GM19238 (cell line): ENCODE measurements at regions not wholly inside any gene's neighbourhood (a gene's known extent, or its start where the extent isn't known, plus 50 kb on each side); places are given as distances from the start of the nearest gene placed in this dataset.
"Not testable (repeated sequence)": the region's sequence is repeated elsewhere in the genome, so short reads cannot be mapped to it uniquely, and the experiment has no call there.

Source experiments
- DNase-seq: peaks from one replicate; pipeline ENCODE4 v3.0.0; 2011; ENCODE audit warnings: low spot score; ENCODE audit not compliant: insufficient read length

DNA sequence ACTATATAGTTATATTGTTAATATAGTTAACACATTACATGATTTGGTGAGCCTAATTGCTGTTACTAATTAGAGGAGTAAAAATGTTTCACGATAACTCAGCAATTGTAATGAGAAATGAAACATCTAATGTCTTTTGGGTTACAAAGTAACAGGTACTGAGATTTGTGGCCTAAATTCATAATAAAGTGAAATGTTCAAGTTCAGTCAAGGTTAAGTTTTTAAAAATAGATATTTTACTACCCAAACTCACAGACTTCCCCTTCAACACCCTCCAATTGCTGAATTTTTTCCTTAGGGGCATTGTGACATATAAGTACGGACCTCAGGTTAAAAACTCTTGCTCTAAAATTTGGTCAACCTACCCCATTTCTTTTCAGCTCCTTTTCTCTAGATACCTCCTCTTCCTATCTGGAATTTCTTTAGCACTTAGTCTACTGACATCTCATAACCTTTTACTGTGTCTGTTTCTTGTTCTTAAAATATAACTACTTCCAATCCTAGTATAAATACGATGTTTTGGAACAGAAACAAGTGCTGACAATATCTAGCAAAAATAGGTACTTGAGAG, 112.3 kb upstream of the PRSS16 start:
- no peak for DNase-seq

DNA sequence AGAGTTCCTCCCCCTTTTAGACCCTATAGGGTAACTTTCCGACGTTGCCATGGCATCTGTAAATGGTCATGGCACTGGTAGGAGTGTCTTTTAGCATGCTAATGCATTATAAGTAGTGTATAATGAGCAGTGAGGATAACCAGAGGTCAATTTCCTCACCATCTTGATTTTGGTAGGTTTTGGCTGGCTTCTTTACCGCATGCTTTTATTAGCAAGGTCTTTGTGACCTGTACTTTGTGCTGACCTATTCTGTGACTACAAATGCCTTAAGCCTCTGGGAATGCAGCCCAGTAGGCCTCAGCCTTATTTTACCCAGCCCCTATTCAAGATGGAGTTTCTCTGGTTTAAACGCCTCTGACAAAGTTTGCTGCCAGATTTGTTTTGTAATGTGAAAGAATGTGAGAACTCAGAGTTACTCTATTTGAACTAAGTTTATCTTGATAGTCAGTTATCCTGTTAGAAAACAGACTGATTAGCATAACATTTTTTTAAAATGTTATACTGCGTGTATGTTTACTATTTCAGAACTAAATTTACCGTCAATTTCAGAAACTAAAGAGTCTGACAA, 111.3 kb upstream of the PRSS16 start:
- DNase-seq, result no peak

DNA sequence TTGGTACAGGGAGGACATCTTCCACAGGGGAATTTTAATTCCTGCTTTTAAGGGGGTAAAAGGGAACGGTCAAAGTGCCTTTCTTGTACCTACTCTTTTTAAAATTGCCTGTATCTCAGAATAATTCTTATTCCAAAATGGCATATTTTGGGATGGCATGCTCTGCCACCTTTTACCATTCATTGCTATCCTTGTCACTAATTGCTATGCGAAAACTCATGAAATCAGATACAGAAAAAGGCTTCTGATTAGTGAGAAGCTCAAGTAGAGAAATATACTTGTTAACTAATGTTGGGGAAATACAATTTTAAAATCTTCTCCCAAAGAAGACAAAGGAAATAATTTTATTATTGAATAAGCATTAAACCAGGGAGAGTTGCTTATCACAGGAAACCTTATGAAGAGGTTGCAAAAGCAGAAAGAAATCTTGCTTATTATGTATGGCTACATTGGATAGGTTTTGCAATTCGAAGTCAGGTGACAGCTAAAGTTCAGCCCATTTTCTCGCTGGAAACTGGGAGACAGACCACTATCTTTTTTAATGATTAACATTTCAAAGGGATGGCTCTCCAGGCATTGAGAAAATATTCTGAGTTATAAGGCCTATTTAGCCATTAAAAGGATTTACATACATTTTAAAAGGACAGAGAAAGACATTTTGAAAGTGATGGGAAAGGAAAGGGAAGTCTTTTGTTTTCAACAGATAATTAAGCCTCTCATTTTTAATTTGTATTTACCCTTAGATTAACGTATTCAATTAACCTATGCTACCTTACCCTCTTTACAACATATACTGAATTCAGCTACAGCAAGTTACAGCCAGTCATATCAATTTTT, 110.3 kb upstream of the PRSS16 start:
- no peak for DNase-seq

GRCh38 chr6:27138406-27138805, 109.1 kb upstream of the PRSS16 start:
- no peak for DNase-seq

DNA sequence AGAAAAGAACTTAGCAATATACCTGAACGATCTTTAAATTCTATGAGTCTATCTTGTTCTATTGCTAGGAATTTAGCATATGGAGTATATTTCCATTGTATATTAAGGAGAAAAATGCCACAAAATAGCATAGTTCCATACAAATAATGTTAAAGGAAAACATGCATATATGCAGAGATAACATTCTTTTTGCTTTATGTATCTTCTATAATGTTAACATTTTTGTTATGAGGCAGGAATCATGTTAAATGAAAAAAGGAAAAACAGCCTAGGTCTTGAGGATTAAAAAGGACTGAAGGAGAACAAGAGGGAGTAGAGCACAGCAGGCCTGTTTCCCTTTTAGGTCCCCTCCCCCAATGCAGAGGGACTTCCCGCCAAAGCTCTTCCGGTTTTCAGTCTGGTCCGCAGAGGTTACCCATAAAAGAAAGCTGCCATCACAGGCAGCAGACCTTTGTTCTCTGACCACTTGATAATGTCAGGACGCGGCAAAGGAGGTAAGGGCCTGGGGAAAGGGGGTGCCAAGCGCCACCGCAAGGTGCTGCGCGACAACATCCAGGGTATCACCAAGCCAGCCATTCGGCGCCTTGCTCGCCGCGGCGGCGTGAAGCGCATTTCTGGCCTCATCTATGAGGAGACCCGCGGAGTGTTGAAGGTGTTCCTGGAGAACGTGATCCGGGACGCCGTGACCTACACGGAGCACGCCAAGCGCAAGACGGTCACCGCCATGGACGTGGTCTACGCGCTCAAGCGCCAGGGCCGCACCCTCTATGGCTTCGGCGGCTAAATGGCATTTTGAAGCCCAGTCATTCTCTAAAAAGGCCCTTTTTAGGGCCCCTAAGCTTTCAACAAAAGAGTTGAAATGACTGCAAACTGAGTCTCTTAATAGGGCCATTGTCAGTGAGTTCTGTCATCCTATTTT, 108.4 kb upstream of the PRSS16 start:
- no peak for DNase-seq

- no peak for DNase-seq
Measured at GRCh38 chr6:27139756-27140579, 107.5 kb upstream of the PRSS16 start.

DNA sequence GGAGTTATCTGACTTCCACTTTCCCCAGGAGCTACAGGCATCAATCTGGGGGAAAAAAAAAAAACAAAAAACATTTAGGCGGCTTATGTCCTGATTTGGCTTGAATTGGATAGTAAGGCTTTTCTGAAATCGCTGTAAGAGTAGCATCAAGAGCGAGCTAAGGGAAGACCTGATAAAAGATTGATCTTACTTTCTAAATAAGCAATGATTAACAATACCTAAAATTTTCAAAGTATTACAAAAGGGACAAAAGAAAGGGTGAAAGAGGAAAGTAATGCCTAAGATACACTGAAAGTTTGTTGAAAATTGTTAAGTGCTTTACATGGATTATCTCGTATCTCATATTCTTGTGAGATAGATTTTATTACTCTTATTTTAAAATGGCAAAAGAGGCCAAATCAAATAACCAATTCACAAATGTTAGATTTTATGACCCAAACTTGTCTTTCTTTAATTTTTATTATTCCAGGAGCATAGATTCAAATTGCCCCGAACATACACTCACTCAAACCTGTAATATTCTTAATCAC, 106.4 kb upstream of the PRSS16 start:
- DNase-seq, result no peak

DNA sequence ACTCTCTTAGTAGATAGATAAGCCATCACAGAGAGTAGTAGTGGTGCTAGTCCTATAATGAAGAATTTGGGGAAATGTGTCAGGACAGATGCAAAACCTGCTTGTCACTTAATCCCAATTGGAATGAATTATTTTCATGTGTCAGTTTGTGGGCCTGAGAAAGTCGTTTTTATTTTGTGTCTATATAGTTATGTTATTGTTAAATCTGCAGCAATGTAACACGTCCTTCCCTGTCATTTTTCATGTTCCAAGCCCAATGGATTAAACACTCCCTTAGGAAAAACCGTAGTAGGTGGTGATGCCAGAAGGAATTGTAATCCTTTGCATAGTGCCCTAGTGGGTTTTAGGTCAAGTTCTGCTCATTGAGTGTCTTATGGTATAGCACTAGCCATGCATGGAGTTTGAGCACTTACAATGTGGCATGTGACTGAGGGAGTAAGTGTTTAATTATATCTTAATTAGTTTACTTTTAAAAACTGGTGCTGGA, 105.9 kb upstream of the PRSS16 start:
- DNase-seq, result no peak

GRCh38 chr6:27143020-27143388, 104.5 kb upstream of the PRSS16 start:
- DNase-seq, result not testable (repeated sequence)

- no peak for DNase-seq
Measured at GRCh38 chr6:27143474-27144026, 104.0 kb upstream of the PRSS16 start.

DNA sequence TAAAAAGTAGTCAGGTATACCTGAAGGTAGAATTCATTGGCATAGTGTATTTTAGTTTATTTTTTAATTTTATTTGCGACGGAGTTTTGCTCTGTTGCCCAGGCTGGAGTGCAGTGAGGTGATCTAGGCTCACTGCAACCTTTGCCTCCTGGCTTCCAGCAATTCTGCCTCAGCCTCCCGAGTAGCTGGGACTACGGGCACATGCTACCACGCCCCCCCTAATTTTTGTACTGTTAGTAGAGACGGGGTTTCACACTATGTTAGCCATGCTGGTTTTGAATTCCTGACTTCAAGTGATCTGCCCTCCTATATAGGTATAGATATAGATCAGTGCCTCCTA, 102.8 kb upstream of the PRSS16 start:
- no peak for DNase-seq

DNA sequence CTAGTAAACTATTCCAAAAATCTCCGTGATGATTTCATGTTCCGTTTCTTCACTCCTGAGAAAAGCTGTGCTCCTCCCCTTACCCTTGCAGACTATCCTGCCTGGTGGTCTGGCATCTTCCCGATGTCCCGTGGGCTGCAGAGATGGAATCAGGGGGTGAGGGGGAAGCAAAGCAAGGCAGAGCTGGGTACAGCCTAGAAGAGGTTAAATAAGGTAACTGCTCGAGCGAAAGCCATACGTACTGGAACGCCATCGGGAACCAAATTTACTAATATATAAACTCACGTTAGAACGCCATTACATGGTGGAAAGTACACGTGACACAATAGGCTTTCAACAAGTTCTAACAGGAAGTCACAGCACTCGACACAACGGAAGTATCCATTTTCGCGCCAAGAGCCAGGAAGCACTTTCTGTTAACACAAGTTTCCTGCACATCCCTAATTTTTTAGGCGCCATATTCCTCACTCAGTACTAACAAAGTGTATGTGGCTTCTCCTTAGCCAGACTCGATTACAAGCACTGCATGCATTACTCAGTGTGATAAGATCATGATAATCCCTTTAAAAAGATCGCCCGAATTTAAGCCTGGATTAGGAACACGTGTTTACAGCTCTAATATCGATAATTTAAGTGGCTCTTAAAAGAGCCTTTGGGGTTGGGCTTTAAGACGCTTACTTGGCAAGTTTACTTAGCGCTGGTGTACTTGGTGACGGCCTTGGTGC, 101.6 kb upstream of the PRSS16 start:
- DNase-seq, result no peak

- not testable (repeated sequence) for DNase-seq
Measured at GRCh38 chr6:27146456-27146705, 101.1 kb upstream of the PRSS16 start.

DNA sequence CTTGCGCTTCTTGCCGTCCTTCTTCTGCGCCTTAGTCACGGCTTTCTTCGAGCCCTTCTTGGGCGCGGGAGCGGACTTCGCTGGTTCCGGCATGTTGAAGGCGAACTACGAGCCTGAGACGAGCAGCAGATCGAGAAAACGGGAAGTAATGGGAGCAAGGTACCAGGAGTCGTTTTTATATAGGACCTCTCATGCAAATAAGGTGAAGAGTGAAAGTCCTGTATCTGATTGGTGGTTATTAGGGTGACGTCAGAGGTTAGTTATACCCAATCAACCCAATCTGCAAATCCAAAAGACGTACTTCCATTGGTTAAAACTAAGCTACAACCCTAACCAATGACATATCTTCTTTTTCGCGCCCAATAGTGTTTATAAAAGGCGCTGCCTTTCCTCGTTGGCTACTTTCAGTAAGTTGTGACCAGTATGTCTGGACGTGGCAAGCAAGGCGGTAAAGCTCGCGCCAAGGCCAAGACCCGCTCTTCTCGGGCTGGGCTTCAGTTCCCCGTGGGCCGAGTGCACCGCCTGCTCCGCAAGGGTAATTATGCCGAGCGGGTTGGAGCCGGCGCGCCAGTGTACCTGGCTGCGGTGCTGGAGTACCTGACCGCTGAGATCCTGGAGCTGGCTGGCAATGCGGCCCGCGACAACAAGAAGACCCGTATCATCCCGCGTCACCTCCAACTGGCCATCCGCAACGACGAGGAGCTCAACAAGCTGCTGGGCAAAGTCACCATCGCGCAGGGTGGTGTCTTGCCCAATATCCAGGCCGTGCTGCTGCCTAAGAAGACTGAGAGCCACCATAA, 100.6 kb upstream of the PRSS16 start:
- DNase-seq, result peak; percentile 61

DNA sequence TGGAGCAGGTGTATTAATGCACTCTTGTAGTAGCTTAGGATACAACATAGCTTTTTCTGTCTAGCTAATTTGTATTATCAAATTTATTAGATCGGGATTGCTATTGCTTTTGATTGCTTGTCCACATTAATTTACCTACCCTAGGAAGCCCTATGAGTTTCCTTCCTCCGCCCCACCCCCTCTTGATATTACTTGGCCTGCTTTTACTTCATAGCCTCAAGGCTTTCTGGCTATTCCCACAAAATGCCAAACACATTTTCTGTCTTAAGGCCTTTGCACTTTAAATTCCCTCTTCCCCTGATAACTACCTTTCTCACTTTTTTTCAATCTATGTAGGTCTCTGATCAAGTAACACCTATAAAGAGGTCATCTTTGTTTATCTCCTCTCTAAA, 99.1 kb upstream of the PRSS16 start:
- DNase-seq, result no peak

DNA sequence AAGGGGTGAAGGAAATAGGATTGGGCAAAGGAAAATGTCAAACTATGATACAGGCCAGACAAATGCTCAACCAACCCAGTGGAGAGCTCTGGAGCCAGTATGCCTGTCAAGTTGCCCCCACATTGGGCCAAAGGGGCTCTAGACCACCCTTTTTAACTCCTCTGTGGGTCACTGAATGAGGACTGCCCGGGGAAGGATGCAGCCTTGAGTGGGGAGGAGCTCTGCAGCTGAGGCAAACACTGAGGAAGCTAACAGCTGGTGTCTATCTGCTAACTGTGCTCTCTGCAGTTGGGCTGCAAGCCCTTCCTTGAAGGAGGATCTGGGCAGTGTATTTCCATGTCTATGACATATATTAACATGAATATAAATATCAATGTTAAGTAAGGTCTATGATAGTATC, 98.4 kb upstream of the PRSS16 start:
- DNase-seq, result no peak

DNA sequence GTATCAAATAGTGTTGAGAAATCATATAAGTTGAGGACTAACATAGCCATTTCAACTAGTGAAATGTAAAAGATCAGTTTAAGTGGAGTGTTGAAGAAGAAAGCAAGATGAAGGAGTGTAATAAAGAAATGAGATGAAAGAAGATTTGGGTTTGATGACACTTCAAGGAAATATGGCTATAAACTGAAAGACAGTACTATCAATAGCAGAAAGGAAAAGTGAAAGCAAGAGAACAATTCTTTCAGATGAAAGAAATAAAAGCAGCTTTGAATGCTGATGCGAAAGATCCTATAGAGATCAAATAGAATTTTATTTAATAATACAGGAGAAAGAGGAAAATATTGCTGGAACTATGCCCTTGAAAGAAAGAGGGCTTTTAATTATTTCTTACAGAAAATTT, 92.8 kb upstream of the PRSS16 start:
- no peak for DNase-seq

DNA sequence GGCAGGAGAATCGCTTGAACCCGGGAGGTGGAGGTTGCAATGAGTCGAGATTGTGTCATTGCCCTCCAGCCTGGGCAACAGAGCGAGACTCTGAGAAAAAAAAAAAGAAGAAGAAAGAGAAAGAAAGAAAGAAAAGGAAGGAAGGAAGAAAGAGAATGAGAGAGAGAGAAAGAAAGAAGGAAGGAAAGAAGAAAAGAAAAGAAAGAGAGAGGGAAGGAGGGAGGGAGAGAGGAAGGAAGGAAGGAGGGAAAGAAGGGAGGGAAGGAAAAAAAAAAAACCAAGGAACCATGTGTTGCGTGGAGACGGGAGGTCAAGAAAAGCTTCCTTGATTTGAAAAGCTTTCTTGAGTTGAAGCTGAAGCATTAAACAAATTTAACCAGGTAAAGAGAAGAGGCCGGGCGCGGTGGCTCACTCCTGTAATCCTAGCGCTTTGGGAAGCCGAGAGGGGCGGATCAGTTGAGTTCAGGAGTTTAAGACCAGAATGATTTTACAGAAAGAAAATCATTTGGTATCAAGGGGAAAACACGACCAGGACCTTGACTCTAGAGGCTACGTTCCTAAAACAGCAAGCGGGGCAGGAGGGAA, 90.5 kb upstream of the PRSS16 start:
- DNase-seq, result no peak
